Chondrocyte (in vitro differentiated cells): ENCODE measurements at regions not wholly inside any gene's neighbourhood (a gene's known extent, or its start where the extent isn't known, plus 50 kb on each side); places are given as distances from the start of the nearest gene placed in this dataset.

Source experiments
- DNase-seq: peaks from one replicate; pipeline ENCODE4 v3.0.0; 2021; ENCODE audit warnings: mixed read lengths, low spot score
- H3K27ac Mint-ChIP-seq: one replicate; pipeline ENCODE4 v1.8.0; 2021; ENCODE audit warnings: mild to moderate bottlenecking, moderate library complexity, mixed read lengths; ENCODE audit not compliant: unreplicated experiment
- H3K27me3 Mint-ChIP-seq: 2 replicates; pipeline ENCODE4 v1.8.0; 2021; ENCODE audit warnings: low read depth, mixed read lengths
- H3K36me3 Mint-ChIP-seq: 2 replicates; pipeline ENCODE4 v1.8.0; 2021; ENCODE audit warnings: low read depth, mixed read lengths
- H3K4me1 Mint-ChIP-seq: 2 replicates; pipeline ENCODE4 v1.8.0; 2021; ENCODE audit warnings: low read depth, mild to moderate bottlenecking, mixed read lengths
- H3K4me3 Mint-ChIP-seq: one replicate; pipeline ENCODE4 v1.8.0; 2021; ENCODE audit warnings: mild to moderate bottlenecking, moderate library complexity, mixed read lengths; ENCODE audit not compliant: unreplicated experiment
- H3K9me3 Mint-ChIP-seq: 2 replicates; pipeline ENCODE4 v1.8.0; 2021; ENCODE audit warnings: low read depth, mixed read lengths
- CTCF ChIP-seq: fragments of 200-600 bp; sonication (generic); IDR thresholded peaks from 2 replicates; pipeline ENCODE4 v1.5.0; 2021; ENCODE audit warnings: antibody characterized with exemption, mild to moderate bottlenecking, moderate library complexity

- Mint-ChIP-seq H3K9me3 (peaks cover 11% of the 10 kb centered on the region), H3K4me3 (no peak overlapping the region), H3K4me1 (no peaks in the 10 kb centered on the region), H3K27me3 (peaks cover 4% of the 10 kb centered on the region), H3K27ac (no peak overlapping the region), H3K36me3 (peaks cover 1% of the 10 kb centered on the region)
- no peak for TF ChIP-seq CTCF
- no peak for DNase-seq
These were observed 1299.0 kb downstream of the CDH11 start for GRCh38 chr16:63822818-63823217.

GRCh38 chr16:63816276-63816675 lies 1305.6 kb downstream of the CDH11 start:
- Mint-ChIP-seq H3K27ac (no peak overlapping the region), H3K9me3 (peaks cover 15% of the 10 kb centered on the region), H3K27me3 (peaks cover 16% of the 10 kb centered on the region), H3K36me3 (peaks cover 1% of the 10 kb centered on the region), H3K4me3 (no peak overlapping the region), H3K4me1 (no peaks in the 10 kb centered on the region)
- TF ChIP-seq CTCF: no peak
- no peak for DNase-seq

GRCh38 chr16:63813862-63814261 lies 1308.0 kb downstream of the CDH11 start:
- H3K27me3 Mint-ChIP-seq: peaks cover 16% of the 10 kb centered on the region
- no peak for TF ChIP-seq CTCF
- H3K4me1 Mint-ChIP-seq: no peaks in the 10 kb centered on the region
- H3K4me3 Mint-ChIP-seq: no peak overlapping the region
- no peak for DNase-seq
- H3K27ac Mint-ChIP-seq: no peak overlapping the region
- H3K9me3 Mint-ChIP-seq: peaks cover 8% of the 10 kb centered on the region
- H3K36me3 Mint-ChIP-seq: peaks cover 1% of the 10 kb centered on the region

GRCh38 chr16:63808730-63809129 lies 1313.1 kb downstream of the CDH11 start:
- peaks cover 11% of the 10 kb centered on the region for H3K27me3 Mint-ChIP-seq
- H3K36me3 Mint-ChIP-seq: no peaks in the 10 kb centered on the region
- no peak for TF ChIP-seq CTCF
- H3K9me3 Mint-ChIP-seq: no peaks in the 10 kb centered on the region
- no peak overlapping the region for H3K27ac Mint-ChIP-seq
- DNase-seq: no peak
- no peaks in the 10 kb centered on the region for H3K4me1 Mint-ChIP-seq
- H3K4me3 Mint-ChIP-seq: no peak overlapping the region

- H3K27me3 Mint-ChIP-seq: peaks cover 4% of the 10 kb centered on the region
- H3K9me3 Mint-ChIP-seq: no peaks in the 10 kb centered on the region
- H3K27ac Mint-ChIP-seq: no peak overlapping the region
- TF ChIP-seq CTCF: no peak
- H3K4me1 Mint-ChIP-seq: no peaks in the 10 kb centered on the region
- no peak overlapping the region for H3K4me3 Mint-ChIP-seq
- H3K36me3 Mint-ChIP-seq: no peaks in the 10 kb centered on the region
- no peak for DNase-seq
These were observed 1314.9 kb downstream of the CDH11 start for GRCh38 chr16:63806794-63807506.
